H9 (cell line): ENCODE measurements at regions not wholly inside any gene's neighbourhood (a gene's known extent, or its start where the extent isn't known, plus 50 kb on each side); places are given as distances from the start of the nearest gene placed in this dataset.

ENCODE experiments used
- DNase-seq: peaks from one replicate; pipeline ENCODE4 v3.0.0-alpha.2; 2017
- H2AFZ ChIP-seq: one replicate; pipeline ENCODE4 v1.6.1; 2013; ENCODE audit warnings: mild to moderate bottlenecking, low read length, control low read depth, moderate library complexity
- H2AK5ac ChIP-seq: 2 replicates; pipeline ENCODE4 v1.6.1; 2013; ENCODE audit warnings: low read length, control low read depth, mixed read lengths; ENCODE audit not compliant: insufficient read length
- H2BK120ac ChIP-seq: one replicate; pipeline ENCODE4 v1.6.1; 2013; ENCODE audit warnings: low read depth, mild to moderate bottlenecking, low read length, control low read depth, inconsistent platforms; ENCODE audit not compliant: poor library complexity, severe bottlenecking
- H2BK12ac ChIP-seq: 2 replicates; pipeline ENCODE4 v1.6.1; 2013; ENCODE audit warnings: low read length, control low read depth, mixed read lengths, low read depth; ENCODE audit not compliant: insufficient read length
- H2BK15ac ChIP-seq: 2 replicates; pipeline ENCODE4 v1.6.1; 2013; ENCODE audit warnings: low read depth, low read length, control low read depth
- H2BK20ac ChIP-seq: one replicate; pipeline ENCODE4 v1.6.1; 2013; ENCODE audit warnings: low read depth, mild to moderate bottlenecking, low read length, control low read depth, inconsistent platforms; ENCODE audit not compliant: poor library complexity, severe bottlenecking
- H2BK5ac ChIP-seq: 2 replicates; pipeline ENCODE4 v1.6.1; 2013; ENCODE audit warnings: low read length, control low read depth, mixed read lengths; ENCODE audit not compliant: insufficient read length
- H3K14ac ChIP-seq: 2 replicates; pipeline ENCODE4 v1.6.1; 2013; ENCODE audit warnings: low read length, control low read depth; ENCODE audit not compliant: insufficient read depth
- H3K18ac ChIP-seq: 2 replicates; pipeline ENCODE4 v1.6.1; 2013; ENCODE audit warnings: low read depth, mild to moderate bottlenecking, mixed read lengths, low read length, control low read depth; ENCODE audit not compliant: insufficient read length
- H3K23ac ChIP-seq: 2 replicates; pipeline ENCODE4 v1.6.1; 2013; ENCODE audit warnings: low read length, control low read depth, mixed read lengths, low read depth; ENCODE audit not compliant: insufficient read length
- H3K23me2 ChIP-seq: 2 replicates; pipeline ENCODE4 v1.6.1; 2013; ENCODE audit warnings: low read depth, mild to moderate bottlenecking, mixed read lengths, low read length, control low read depth; ENCODE audit not compliant: insufficient read length, poor library complexity, severe bottlenecking
- H3K27ac ChIP-seq: 2 replicates; pipeline ENCODE4 v1.5.1; 2013; ENCODE audit warnings: low read length, control low read depth, mixed read lengths, low read depth; ENCODE audit not compliant: insufficient read length
- H3K27me3 ChIP-seq: 2 replicates; pipeline ENCODE4 v1.6.1; 2013; ENCODE audit warnings: low read length, control low read depth, inconsistent platforms; ENCODE audit not compliant: insufficient read depth
- H3K4ac ChIP-seq: 2 replicates; pipeline ENCODE4 v1.6.1; 2013; ENCODE audit warnings: low read depth, mild to moderate bottlenecking, control low read depth, inconsistent platforms, low read length, moderate library complexity
- H3K4me1 ChIP-seq: 2 replicates; pipeline ENCODE4 v1.6.1; 2013; ENCODE audit warnings: low read length, control low read depth, inconsistent platforms; ENCODE audit not compliant: insufficient read depth
- H3K4me2 ChIP-seq: 2 replicates; pipeline ENCODE4 v1.6.1; 2013; ENCODE audit warnings: low read length, control low read depth, mixed read lengths; ENCODE audit not compliant: insufficient read length, insufficient read depth
- H3K56ac ChIP-seq: 2 replicates; pipeline ENCODE4 v1.6.1; 2013; ENCODE audit warnings: low read depth, mild to moderate bottlenecking, mixed read lengths, low read length, control low read depth; ENCODE audit not compliant: insufficient read length
- H3K79me1 ChIP-seq: 2 replicates; pipeline ENCODE4 v1.6.1; 2013; ENCODE audit warnings: low read depth, mild to moderate bottlenecking, moderate library complexity, low read length, control low read depth, inconsistent platforms; ENCODE audit not compliant: insufficient read depth, poor library complexity, severe bottlenecking
- H3K79me2 ChIP-seq: 2 replicates; pipeline ENCODE4 v1.6.1; 2013; ENCODE audit warnings: low read length, control low read depth, inconsistent platforms; ENCODE audit not compliant: insufficient read depth
- H3K9ac ChIP-seq: 2 replicates; pipeline ENCODE4 v1.6.1; 2013; ENCODE audit warnings: low read length, control low read depth, mixed read lengths; ENCODE audit not compliant: insufficient read length; ENCODE audit errors: extremely low read depth
- H3K9me3 ChIP-seq: one replicate; pipeline ENCODE4 v1.6.1; 2013; ENCODE audit warnings: low read depth, low read length, inconsistent platforms; ENCODE audit not compliant: control insufficient read depth
- H3T11ph ChIP-seq: one replicate; pipeline ENCODE4 v1.6.1; 2013; ENCODE audit warnings: mild to moderate bottlenecking, low read length, control low read depth, inconsistent platforms
- H4K20me1 ChIP-seq: one replicate; pipeline ENCODE4 v1.6.1; 2013; ENCODE audit not compliant: control insufficient read depth, insufficient read length, insufficient read depth
- H4K5ac ChIP-seq: 2 replicates; pipeline ENCODE4 v1.6.1; 2013; ENCODE audit warnings: low read depth, mild to moderate bottlenecking, mixed read lengths, low read length, control low read depth; ENCODE audit not compliant: insufficient read length
- H4K8ac ChIP-seq: replicated peaks from 2 replicates; pipeline ENCODE4 v1.6.1; 2013; ENCODE audit warnings: low read length, control low read depth, mixed read lengths, low read depth; ENCODE audit not compliant: insufficient read length
- H4K91ac ChIP-seq: 2 replicates; pipeline ENCODE4 v1.6.1; 2013; ENCODE audit warnings: low read depth, mild to moderate bottlenecking, moderate library complexity, mixed read lengths, low read length, control low read depth; ENCODE audit not compliant: insufficient read length
- H3K27ac Mint-ChIP-seq, 3 experiments: 2 replicates in 2 of 3; 3 replicates in 1 of 3; pipeline ENCODE4 v1.8.0; 2020 to 2021; ENCODE audit warnings: mixed read lengths in 3 of 3, mild to moderate bottlenecking in 1 of 3, moderate library complexity in 1 of 3
- H3K27me3 Mint-ChIP-seq: 2 replicates; pipeline ENCODE4 v1.8.0; 2021; ENCODE audit warnings: low read depth, mild to moderate bottlenecking, moderate library complexity, mixed read lengths
- H3K36me3 Mint-ChIP-seq, 3 experiments: 2 replicates in 2 of 3; 3 replicates in 1 of 3; pipeline ENCODE4 v1.8.0; 2020 to 2021; ENCODE audit warnings: low read depth in 3 of 3, mixed read lengths in 3 of 3; ENCODE audit not compliant: insufficient read depth in 1 of 3
- H3K4me1 Mint-ChIP-seq, 2 experiments: 2 replicates each; pipeline ENCODE4 v1.8.0; 2020; ENCODE audit warnings: mixed read lengths in 2 of 2
- H3K4me3 Mint-ChIP-seq, 2 experiments: 2 replicates in 1 of 2; 3 replicates in 1 of 2; pipeline ENCODE4 v1.8.0; 2020 to 2021; ENCODE audit warnings: mild to moderate bottlenecking in 2 of 2, mixed read lengths in 2 of 2, moderate library complexity in 1 of 2
- H3K9me3 Mint-ChIP-seq, 2 experiments: 2 replicates in 1 of 2; 3 replicates in 1 of 2; pipeline ENCODE4 v1.8.0; 2020; ENCODE audit warnings: mild to moderate bottlenecking in 2 of 2, mixed read lengths in 2 of 2, moderate library complexity in 1 of 2
- WGBS: extraction: QIAGEN DNeasy Blood & Tissue Kit; methylation state at CpG from one replicate; pipeline ENCODE4 v1.1.7; 2013; ENCODE audit warnings: missing lambda C conversion rate, low lambda C conversion rate, mixed read lengths; ENCODE audit not compliant: insufficient read length; ENCODE audit errors: extremely low coverage; 5-methylcytosine and 5-hydroxymethylcytosine counted together
- TF ChIP-seq, protein P1 (sequence below): fragments of 200-600 bp; sonication (generic); conservative IDR thresholded peaks from 3 replicates; pipeline ENCODE4 v1.8.0; 2021; ENCODE audit warnings: antibody characterized with exemption, mild to moderate bottlenecking

- H3K27ac Mint-ChIP-seq: peak overlapping the region in 1 of 3 experiments; percentile 12; a peak in 1 of 7 replicates
- TF ChIP-seq, protein P1, sequence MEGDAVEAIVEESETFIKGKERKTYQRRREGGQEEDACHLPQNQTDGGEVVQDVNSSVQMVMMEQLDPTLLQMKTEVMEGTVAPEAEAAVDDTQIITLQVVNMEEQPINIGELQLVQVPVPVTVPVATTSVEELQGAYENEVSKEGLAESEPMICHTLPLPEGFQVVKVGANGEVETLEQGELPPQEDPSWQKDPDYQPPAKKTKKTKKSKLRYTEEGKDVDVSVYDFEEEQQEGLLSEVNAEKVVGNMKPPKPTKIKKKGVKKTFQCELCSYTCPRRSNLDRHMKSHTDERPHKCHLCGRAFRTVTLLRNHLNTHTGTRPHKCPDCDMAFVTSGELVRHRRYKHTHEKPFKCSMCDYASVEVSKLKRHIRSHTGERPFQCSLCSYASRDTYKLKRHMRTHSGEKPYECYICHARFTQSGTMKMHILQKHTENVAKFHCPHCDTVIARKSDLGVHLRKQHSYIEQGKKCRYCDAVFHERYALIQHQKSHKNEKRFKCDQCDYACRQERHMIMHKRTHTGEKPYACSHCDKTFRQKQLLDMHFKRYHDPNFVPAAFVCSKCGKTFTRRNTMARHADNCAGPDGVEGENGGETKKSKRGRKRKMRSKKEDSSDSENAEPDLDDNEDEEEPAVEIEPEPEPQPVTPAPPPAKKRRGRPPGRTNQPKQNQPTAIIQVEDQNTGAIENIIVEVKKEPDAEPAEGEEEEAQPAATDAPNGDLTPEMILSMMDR: no peak
- H2BK12ac ChIP-seq: no peak overlapping the region
Measured at GRCh38 chr11:113554526-113554925, 79.3 kb upstream of the DRD2 start.

More at GRCh38 chr11:113554526-113554925, 79.3 kb upstream of the DRD2 start:
- H2AK5ac ChIP-seq: no peak overlapping the region
- no peak overlapping the region for H3K4me2 ChIP-seq
- Mint-ChIP-seq H3K9me3 (no peaks in the 10 kb centered on the region), H3K4me3 (no peak overlapping the region), H3K36me3 (no peaks in the 10 kb centered on the region), H3K4me1 (peaks cover 39 to 61% of the 10 kb centered on the region in 2 experiments), H3K27me3 (peaks cover 2% of the 10 kb centered on the region; the same call in 1 of the 2 replicates)
- H3K56ac ChIP-seq: no peak overlapping the region
- no peaks in the 10 kb centered on the region for H3K79me2 ChIP-seq
- H2BK5ac ChIP-seq: no peak overlapping the region
- H3K4ac ChIP-seq: no peak overlapping the region
- no peak overlapping the region for H4K5ac ChIP-seq
- H4K91ac ChIP-seq: no peak overlapping the region
- H3K4me1 ChIP-seq: 0 out of 2 replicates have a peak, but pooled peaks cover 3% of the 10 kb centered on the region
- H3K9me3 ChIP-seq: no peaks in the 10 kb centered on the region
- H3K23ac ChIP-seq: no peak overlapping the region
- no peaks in the 10 kb centered on the region for H3K27me3 ChIP-seq
- no CpG with 5 or more reads among the region's 3 CpGs for WGBS
- H2BK15ac ChIP-seq: no peak overlapping the region
- no peak overlapping the region for H4K8ac ChIP-seq
- H4K20me1 ChIP-seq: no peaks in the 10 kb centered on the region
- no peak overlapping the region for H2BK20ac ChIP-seq
- H2BK120ac ChIP-seq: no peak overlapping the region
- no peak overlapping the region for H3K27ac ChIP-seq
- H3K79me1 ChIP-seq: no peaks in the 10 kb centered on the region
- H3K23me2 ChIP-seq: no peaks in the 10 kb centered on the region
- no peak overlapping the region for H3T11ph ChIP-seq
- no peak overlapping the region for H3K18ac ChIP-seq
- no peak overlapping the region for H2AFZ ChIP-seq
- DNase-seq: no peak
- no peak overlapping the region for H3K14ac ChIP-seq
- H3K9ac ChIP-seq: no peak overlapping the region
